GM18499 (cell line): ENCODE measurements at regions not wholly inside any gene's neighbourhood (a gene's known extent, or its start where the extent isn't known, plus 50 kb on each side); places are given as distances from the start of the nearest gene placed in this dataset.
"Not testable (repeated sequence)": the region's sequence is repeated elsewhere in the genome, so short reads cannot be mapped to it uniquely, and the experiment has no call there.

ENCODE experiments used
- ATAC-seq: cut with Tn5 transposase; IDR thresholded peaks from one replicate; pipeline ENCODE4 v1.9.1; 2021; ENCODE audit warnings: moderate number of reproducible peaks; ENCODE audit not compliant: insufficient read depth, unreplicated experiment

DNA sequence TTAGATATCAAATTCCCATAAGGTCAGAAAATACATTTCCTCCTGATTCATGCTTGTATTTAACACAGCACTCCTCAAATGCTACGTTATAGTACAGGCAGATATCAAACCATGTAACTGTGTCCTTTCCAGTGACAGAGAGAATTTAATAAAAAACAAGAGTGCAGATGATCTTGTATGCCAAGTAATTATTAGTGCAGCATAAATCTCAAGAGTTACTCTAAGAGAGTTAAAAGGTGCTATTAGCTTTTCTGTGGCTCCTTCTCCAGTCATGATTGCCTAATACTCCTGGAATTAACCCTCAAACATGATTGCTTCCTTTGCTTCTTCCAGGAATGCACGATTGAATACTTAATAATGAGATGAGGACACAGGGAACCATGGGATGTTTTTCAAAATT, 413.0 kb upstream of the DPH6 start:
- ATAC-seq, result no peak

GRCh38 chr15:35963326-35963725, 417.4 kb upstream of the DPH6 start:
- no peak for ATAC-seq

DNA sequence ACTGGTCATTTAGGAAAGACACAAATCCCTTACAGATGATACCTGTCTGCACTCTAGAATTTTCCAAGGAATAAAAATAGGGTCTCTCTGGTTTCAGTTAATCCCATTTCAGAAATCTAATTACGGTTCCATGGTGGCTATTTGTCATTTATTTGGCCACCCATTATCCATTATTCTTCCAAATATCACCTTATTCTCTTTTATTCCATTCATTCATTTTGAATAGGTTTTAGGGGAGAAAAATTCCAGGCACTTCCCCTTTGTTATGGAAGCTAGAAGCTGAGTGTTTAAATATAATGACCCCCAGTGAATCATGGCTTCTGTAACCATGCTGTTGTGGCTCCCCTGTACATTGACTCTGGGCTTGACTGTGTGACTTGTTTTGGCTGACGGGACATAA, 420.8 kb upstream of the DPH6 start:
- ATAC-seq, result no peak

DNA sequence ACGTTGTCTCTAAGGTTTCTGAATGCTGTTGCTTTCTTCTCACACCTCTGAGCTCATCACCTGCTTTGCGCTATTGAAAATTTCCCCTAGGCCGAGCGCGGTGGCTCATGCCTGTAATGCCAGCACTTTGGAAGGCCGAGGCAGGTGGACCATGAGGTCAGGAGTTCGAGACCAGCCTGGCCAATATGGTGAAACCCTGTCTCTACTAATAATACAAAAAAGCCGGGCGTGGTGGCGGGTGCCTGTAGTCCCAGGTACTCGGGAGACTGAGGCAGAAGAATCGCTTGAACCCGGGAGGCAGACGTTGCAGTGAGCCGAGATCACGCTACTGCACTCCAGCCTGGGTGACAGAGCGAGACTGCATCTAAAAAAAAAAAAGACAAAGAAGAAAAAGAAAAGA, 422.0 kb upstream of the DPH6 start:
- ATAC-seq, result not testable (repeated sequence)

- ATAC-seq, result no peak
Measured at GRCh38 chr15:35973029-35973428, 427.1 kb upstream of the DPH6 start.

DNA sequence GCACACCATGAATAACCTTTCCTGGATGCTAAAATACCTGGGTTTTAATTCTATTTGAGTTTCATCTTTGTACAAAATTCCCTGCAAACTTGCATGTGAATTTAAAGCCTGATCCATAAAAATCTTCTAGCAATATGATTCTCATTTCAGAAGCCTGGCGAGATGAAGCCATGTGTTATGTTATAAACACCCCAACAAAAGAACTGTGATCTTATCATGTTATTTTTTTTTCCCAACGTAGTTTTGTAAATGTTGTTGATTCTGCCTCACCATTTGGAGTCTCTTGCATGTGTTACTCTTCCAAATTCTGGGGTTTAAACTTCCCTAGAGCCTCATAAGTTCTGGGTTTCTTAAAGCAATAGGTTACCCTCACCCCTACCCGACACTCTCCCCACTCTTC, 428.1 kb upstream of the DPH6 start:
- no peak for ATAC-seq

DNA sequence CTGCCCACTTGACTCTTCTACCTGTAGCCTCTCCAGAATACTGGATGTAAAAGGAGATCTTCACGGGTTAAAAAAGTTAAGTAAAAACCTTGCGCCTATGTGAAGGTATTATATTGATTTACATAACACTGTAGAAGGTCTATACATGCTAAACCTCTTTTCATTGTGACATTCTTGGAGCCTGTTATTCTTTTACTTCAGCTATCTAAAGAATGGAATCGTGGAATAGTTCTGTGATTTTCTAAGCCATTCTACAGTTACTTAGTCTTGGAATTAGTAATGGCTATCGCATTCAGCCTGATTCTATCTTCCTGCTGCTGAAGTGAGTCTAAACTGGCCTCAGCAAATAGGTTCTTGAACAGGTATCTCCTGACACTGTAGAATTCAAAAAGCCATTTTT, 430.0 kb upstream of the DPH6 start:
- ATAC-seq, result no peak

GRCh38 chr15:35979608-35980007, 433.6 kb upstream of the DPH6 start:
- ATAC-seq, result no peak

- no peak for ATAC-seq
Measured at GRCh38 chr15:35980719-35981118, 434.8 kb upstream of the DPH6 start.

- no peak for ATAC-seq
Measured at GRCh38 chr15:35986191-35986721, 440.3 kb upstream of the DPH6 start.

DNA sequence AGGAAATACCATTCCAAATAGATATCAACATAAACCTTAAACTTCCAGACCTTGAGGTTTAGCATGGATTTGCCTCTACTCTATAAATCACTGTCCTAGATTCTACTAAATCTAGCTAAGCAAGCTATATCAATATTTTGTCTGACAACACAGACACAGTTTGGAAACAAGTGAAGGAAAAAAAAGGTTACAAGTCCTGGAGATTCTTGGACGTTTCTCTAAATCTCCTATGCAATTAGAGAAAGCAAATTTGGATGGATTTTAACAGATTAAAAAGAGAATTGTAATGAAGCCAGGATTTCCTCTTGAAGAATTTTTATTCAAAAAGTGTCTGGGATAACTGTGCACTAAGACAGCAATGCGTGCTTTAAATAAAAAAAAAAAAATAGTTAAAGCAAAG, 441.1 kb upstream of the DPH6 start:
- ATAC-seq, result no peak

GRCh38 chr15:35991386-35991785, 445.4 kb upstream of the DPH6 start:
- ATAC-seq, result no peak

DNA sequence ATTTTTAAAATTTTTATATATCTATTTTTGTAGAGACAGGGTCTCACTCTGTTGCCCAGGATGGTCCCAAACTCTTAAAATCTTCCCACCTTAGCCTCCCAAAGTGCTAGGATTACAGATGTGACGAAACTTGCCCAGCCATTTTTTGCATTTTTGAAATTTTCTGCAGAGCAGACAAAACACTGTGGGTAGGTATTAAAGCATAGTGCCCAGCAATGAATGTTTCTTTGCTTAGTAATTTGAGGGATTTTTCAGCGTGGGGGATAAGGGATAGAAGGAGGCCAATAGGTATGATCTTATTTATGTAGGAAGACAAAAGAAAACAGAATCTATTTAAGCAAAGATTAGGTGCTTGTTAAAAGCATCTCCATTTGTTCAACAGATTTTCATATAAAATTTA, 446.8 kb upstream of the DPH6 start:
- no peak for ATAC-seq

GRCh38 chr15:35993196-35993595, 447.2 kb upstream of the DPH6 start:
- no peak for ATAC-seq

DNA sequence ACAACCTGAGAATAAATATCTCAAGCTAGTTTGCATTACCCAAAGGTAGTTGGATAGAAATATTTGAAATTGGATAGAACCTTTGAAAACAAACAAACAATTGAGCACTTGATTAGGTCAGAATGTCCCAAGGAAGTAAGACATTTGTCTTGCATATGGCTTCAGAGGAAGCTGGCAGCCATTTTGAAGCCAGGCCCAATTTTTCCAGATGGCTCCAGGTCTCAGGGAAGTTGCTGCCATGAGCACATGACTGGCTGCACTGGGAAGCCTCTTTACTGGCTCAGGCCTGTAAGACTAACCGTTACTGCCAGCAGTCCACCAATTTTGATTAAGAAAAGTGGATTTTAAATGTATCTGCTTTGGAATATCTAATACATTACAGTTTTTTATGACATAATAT, 448.9 kb upstream of the DPH6 start:
- ATAC-seq, result no peak

- no peak for ATAC-seq
Measured at GRCh38 chr15:35998663-35999602, 453.0 kb upstream of the DPH6 start.

DNA sequence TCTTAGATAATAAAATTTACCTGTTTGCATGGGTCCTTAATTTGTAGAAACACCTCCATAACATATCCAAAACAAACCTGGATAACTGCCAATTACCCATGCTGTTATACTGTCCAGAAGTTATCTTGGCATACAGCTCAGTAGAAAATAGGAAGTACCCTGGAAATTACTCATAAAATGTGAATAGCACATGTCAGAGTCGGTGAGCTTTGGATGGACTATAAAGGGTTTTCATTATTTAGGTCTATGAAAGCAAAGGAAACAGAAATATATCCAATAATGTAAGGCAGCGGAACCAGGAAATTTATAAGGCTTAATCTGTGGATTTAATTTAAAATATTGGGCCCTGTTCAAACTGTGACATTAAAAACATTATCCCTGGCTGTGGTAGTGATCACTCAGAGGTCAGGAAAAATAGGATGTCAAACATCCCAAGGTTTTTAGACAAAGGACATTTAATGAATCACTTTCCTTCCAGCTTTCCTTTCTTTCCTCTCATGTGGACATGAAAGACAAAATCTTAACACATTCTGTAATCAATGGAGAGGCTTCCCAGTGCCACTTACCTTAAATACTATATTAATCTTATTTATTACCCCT, 459.0 kb upstream of the DPH6 start:
- ATAC-seq, result no peak

- ATAC-seq, result no peak
Measured at GRCh38 chr15:36005542-36005941, 459.6 kb upstream of the DPH6 start.

- ATAC-seq, result no peak
Measured at GRCh38 chr15:36007699-36008098, 461.7 kb upstream of the DPH6 start.

DNA sequence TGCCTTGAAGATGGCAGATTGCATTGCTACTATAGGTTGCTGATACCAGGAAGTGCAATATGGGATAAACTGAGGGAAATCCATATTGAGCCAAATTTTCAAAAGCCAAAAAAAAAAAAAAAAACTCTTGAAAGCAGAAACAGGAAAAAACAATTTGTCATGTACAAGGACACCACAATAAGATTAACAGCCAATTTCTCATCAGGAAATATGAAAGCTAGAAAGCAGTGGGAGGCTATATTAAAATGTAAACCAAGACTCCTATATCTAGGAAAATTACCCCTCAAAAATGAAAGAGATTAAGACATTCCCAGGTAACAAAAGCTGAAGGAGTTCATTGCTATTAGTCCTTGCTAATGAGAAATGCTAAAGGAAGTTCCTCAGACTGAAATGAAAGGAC, 462.8 kb upstream of the DPH6 start:
- ATAC-seq, result no peak

DNA sequence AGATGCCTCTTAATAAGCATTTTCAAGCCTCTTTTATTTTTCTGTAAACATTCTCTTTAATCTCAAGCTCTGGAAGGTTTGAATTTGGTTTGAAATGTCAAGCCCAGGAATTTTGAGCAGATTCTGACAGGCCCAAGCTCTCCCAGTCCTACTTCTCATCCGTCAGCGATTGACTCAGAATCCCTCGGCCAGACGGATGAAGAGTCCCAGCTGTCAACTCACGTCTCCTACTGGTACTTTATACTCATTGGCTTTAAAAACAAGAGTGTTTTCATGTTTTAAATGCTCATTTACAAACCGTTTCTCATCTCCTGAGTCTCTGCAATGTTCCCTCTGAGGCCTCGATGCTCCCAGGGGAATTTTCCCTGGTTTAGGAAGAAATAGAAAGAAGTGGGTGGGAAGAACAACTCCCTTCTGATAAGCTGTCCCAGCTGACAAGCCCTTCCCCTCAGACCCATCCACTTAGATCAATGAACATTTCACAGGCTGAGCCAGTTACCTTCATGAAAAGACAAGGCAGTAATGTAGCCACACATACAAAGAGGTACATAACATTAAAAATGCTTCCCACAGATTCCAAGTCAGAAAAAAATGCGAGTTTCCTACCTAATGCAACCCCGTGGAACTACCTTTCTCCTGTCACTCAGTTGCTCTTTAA, 478.2 kb upstream of the DPH6 start:
- no peak for ATAC-seq
